ENCODE measurements at regions not wholly inside any gene's neighbourhood (a gene's known extent, or its start where the extent isn't known, plus 50 kb on each side); places are given as distances from the start of the nearest gene placed in this dataset.

DNA sequence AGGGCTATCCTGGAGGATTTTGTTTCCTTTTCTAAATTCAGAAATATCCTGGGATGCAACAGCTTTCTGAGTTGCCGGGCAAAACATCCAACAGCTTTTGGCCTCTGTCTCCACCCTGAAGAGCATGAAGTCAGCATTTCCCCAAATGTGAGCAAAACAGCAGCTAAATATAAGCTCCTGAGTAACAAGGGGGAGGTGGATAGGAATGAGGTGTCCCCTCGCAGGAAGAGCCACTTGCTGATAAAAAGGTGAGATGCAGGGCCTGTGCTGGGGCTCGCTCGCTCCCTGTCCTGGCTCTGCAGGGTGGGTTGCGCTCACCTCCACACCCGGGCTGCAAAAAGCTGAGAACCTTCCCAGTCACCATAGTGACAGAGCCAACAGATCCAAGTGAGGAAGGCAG is 264.3 kb downstream of the ZEB1 start (continued):
- TF ChIP-seq, protein P1, sequence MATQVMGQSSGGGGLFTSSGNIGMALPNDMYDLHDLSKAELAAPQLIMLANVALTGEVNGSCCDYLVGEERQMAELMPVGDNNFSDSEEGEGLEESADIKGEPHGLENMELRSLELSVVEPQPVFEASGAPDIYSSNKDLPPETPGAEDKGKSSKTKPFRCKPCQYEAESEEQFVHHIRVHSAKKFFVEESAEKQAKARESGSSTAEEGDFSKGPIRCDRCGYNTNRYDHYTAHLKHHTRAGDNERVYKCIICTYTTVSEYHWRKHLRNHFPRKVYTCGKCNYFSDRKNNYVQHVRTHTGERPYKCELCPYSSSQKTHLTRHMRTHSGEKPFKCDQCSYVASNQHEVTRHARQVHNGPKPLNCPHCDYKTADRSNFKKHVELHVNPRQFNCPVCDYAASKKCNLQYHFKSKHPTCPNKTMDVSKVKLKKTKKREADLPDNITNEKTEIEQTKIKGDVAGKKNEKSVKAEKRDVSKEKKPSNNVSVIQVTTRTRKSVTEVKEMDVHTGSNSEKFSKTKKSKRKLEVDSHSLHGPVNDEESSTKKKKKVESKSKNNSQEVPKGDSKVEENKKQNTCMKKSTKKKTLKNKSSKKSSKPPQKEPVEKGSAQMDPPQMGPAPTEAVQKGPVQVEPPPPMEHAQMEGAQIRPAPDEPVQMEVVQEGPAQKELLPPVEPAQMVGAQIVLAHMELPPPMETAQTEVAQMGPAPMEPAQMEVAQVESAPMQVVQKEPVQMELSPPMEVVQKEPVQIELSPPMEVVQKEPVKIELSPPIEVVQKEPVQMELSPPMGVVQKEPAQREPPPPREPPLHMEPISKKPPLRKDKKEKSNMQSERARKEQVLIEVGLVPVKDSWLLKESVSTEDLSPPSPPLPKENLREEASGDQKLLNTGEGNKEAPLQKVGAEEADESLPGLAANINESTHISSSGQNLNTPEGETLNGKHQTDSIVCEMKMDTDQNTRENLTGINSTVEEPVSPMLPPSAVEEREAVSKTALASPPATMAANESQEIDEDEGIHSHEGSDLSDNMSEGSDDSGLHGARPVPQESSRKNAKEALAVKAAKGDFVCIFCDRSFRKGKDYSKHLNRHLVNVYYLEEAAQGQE (IDR thresholded peaks at IDR 0.05; ENCODE audit: borderline replicate concordance), result no peak
- TF ChIP-seq, protein P1 (CRISPR knock-in tag; IDR thresholded peaks at IDR 0.05; ENCODE audit: low read depth), result no peak
- TF ChIP-seq PURB (CRISPR knock-in tag; IDR thresholded peaks at IDR 0.05; ENCODE audit: low read depth) (no peak), PHTF2 (CRISPR knock-in tag; IDR thresholded peaks at IDR 0.05) (no peak), RBM22 (IDR thresholded peaks at IDR 0.05; ENCODE audit: low read depth, low read length, poor library complexity, severe bottlenecking) (no peak), NR2C1 (IDR thresholded peaks at IDR 0.05) (no peak), NR2C1 (tag; IDR thresholded peaks at IDR 0.05) (no peak), ZNF253 (CRISPR knock-in tag; conservative IDR thresholded peaks at IDR 0.05) (no peak), NELFE (IDR thresholded peaks at IDR 0.05; ENCODE audit: insufficient read depth, insufficient read length) (no peak), HSF4 (CRISPR knock-in tag; IDR thresholded peaks at IDR 0.05; ENCODE audit: borderline replicate concordance) (no peak), ZNF445 (CRISPR knock-in tag; IDR thresholded peaks at IDR 0.05; ENCODE audit: low read depth) (no peak), YBX1 (IDR thresholded peaks at IDR 0.05) (no peak), HNRNPUL1 (IDR thresholded peaks at IDR 0.05; ENCODE audit: low read length) (no peak)
